ENCODE measurements at regions not wholly inside any gene's neighbourhood (a gene's known extent, or its start where the extent isn't known, plus 50 kb on each side); places are given as distances from the start of the nearest gene placed in this dataset.
A peak's percentile ranks its signal among the peaks of the same experiment; 100 is the strongest.

GRCh38 chr12:88391556-88391955 lies 188.7 kb downstream of the KITLG start (continued):
- TF ChIP-seq ZBTB33 (IDR thresholded peaks at IDR 0.05) (no peak), FOXM1 (IDR thresholded peaks at IDR 0.05; ENCODE audit: low read depth, low read length) (0 out of 2 replicates have a peak, but pooled peaks have one; percentile 29), PKNOX1 (IDR thresholded peaks at IDR 0.05) (peak; percentile 66; the same call in 1 of the 2 replicates), ATF2 (IDR thresholded peaks at IDR 0.05; ENCODE audit: low read length) (peak; percentile 50; the same call in 1 of the 2 replicates), RELB (IDR thresholded peaks at IDR 0.05; ENCODE audit: low read depth) (peak; percentile 62; the same call in 1 of the 2 replicates), CREB1 (IDR thresholded peaks at IDR 0.05; ENCODE audit: low read depth) (peak; percentile 54; the same call in 1 of the 2 replicates), EP300 (IDR thresholded peaks at IDR 0.05; ENCODE audit: borderline replicate concordance in 1 of 2, control insufficient read depth in 1 of 2, low read depth in 2 of 2, low read length in 2 of 2) (peak; percentile 14 to 60; a peak in 2 of 4 replicates), SIN3A (IDR thresholded peaks at IDR 0.05; ENCODE audit: low read depth, low read length) (no peak), PML (IDR thresholded peaks at IDR 0.05; ENCODE audit: low read length) (no peak), DPF2 (IDR thresholded peaks at IDR 0.05) (peak; percentile 62), ATF7 (IDR thresholded peaks at IDR 0.05; ENCODE audit: low read depth) (peak; percentile 63), IKZF2 (IDR thresholded peaks at IDR 0.05) (peak; percentile 52 to 69; a peak in 3 of 4 replicates), TARDBP (IDR thresholded peaks at IDR 0.05; ENCODE audit: borderline replicate concordance) (no peak)
